ENCODE measurements at regions not wholly inside any gene's neighbourhood (a gene's known extent, or its start where the extent isn't known, plus 50 kb on each side); places are given as distances from the start of the nearest gene placed in this dataset.
A peak's percentile ranks its signal among the peaks of the same experiment; 100 is the strongest.

- Histone ChIP-seq H3K9ac (no peak overlapping the region), H3F3A (replicated peaks; ENCODE audit: insufficient read depth) (no peaks in the 10 kb centered on the region), H3K4me2 (no peak overlapping the region), H3K4me1 (ENCODE audit: control insufficient read depth in 1 of 2, insufficient read depth in 2 of 2, low read depth in 1 of 2, low read length in 1 of 2) (no peaks in the 10 kb centered on the region), H3K36me3 (replicated peaks in 1 of 2; ENCODE audit: control insufficient read depth in 1 of 2, insufficient read depth in 2 of 2, low read length in 1 of 2) (no peaks in the 10 kb centered on the region), H4K20me1 (ENCODE audit: insufficient read depth) (no peaks in the 10 kb centered on the region), H3K4me3 (ENCODE audit: low read depth in 2 of 2, low read length in 1 of 2) (no peak overlapping the region), H3K79me2 (ENCODE audit: insufficient read depth) (no peaks in the 10 kb centered on the region), H3K27ac (ENCODE audit: low read depth in 2 of 2, low read length in 1 of 2) (no peak overlapping the region), H2AFZ (ENCODE audit: low read depth) (peak overlapping the region; percentile 1; the same call in 1 of the 2 replicates), H3K9me2 (no peaks in the 10 kb centered on the region), H3K9me3 (no peaks in the 10 kb centered on the region), H3K27me3 (ENCODE audit: insufficient read depth) (no peaks in the 10 kb centered on the region)
- ChIA-PET POLR2A (no interaction called here), CTCF (interaction anchor here (1.1 to 1.9 kb wide), 3 partner anchors 9 to 20 kb away, joined by 3 to 10 read pairs (median 3); no protein-coding TSS in a partner anchor)
- TF ChIP-seq, protein P1, sequence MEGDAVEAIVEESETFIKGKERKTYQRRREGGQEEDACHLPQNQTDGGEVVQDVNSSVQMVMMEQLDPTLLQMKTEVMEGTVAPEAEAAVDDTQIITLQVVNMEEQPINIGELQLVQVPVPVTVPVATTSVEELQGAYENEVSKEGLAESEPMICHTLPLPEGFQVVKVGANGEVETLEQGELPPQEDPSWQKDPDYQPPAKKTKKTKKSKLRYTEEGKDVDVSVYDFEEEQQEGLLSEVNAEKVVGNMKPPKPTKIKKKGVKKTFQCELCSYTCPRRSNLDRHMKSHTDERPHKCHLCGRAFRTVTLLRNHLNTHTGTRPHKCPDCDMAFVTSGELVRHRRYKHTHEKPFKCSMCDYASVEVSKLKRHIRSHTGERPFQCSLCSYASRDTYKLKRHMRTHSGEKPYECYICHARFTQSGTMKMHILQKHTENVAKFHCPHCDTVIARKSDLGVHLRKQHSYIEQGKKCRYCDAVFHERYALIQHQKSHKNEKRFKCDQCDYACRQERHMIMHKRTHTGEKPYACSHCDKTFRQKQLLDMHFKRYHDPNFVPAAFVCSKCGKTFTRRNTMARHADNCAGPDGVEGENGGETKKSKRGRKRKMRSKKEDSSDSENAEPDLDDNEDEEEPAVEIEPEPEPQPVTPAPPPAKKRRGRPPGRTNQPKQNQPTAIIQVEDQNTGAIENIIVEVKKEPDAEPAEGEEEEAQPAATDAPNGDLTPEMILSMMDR (IDR thresholded peaks at IDR 0.05): peak; percentile 36
- TF ChIP-seq CHD2 (IDR thresholded peaks at IDR 0.05; ENCODE audit: low read length, partially characterized antibody): no peak
- WGBS (ENCODE audit: low lambda C conversion rate): 88% methylated on average over 8 of the region's 8 CpGs
- DNase-seq: no peak
Measured at GRCh38 chr13:97067017-97067895, 73.0 kb upstream of the OXGR1 start.

- Histone ChIP-seq H3K9me3 (no peaks in the 10 kb centered on the region), H3K4me1 (ENCODE audit: control insufficient read depth in 1 of 2, insufficient read depth in 2 of 2, low read depth in 1 of 2, low read length in 1 of 2) (no peaks in the 10 kb centered on the region), H3K36me3 (replicated peaks in 1 of 2; ENCODE audit: control insufficient read depth in 1 of 2, insufficient read depth in 2 of 2, low read length in 1 of 2) (no peaks in the 10 kb centered on the region), H3K27ac (ENCODE audit: low read depth in 2 of 2, low read length in 1 of 2) (no peak overlapping the region), H3K4me3 (ENCODE audit: low read depth in 2 of 2, low read length in 1 of 2) (no peak overlapping the region), H2AFZ (ENCODE audit: low read depth) (no peak overlapping the region), H4K20me1 (ENCODE audit: insufficient read depth) (no peaks in the 10 kb centered on the region), H3K9ac (no peak overlapping the region), H3F3A (replicated peaks; ENCODE audit: insufficient read depth) (no peaks in the 10 kb centered on the region), H3K4me2 (no peak overlapping the region), H3K9me2 (no peaks in the 10 kb centered on the region), H3K79me2 (ENCODE audit: insufficient read depth) (no peaks in the 10 kb centered on the region), H3K27me3 (ENCODE audit: insufficient read depth) (no peaks in the 10 kb centered on the region)
- 63% methylated on average over 3 of the region's 4 CpGs for WGBS (ENCODE audit: low lambda C conversion rate)
- ChIA-PET CTCF (interaction anchor here (0.6 to 1.9 kb wide), 3 partner anchors 9 to 10 kb away, joined by 3 to 10 read pairs (median 3); no protein-coding TSS in a partner anchor), POLR2A (no interaction called here)
- DNase-seq: no peak
- TF ChIP-seq RCOR1 (IDR thresholded peaks at IDR 0.05; ENCODE audit: low read length): no peak
- TF ChIP-seq FOSL2 (IDR thresholded peaks at IDR 0.05; ENCODE audit: borderline replicate concordance, low read depth): no peak
- no peak for TF ChIP-seq ELF1 (IDR thresholded peaks at IDR 0.05)
- TF ChIP-seq, protein P2, sequence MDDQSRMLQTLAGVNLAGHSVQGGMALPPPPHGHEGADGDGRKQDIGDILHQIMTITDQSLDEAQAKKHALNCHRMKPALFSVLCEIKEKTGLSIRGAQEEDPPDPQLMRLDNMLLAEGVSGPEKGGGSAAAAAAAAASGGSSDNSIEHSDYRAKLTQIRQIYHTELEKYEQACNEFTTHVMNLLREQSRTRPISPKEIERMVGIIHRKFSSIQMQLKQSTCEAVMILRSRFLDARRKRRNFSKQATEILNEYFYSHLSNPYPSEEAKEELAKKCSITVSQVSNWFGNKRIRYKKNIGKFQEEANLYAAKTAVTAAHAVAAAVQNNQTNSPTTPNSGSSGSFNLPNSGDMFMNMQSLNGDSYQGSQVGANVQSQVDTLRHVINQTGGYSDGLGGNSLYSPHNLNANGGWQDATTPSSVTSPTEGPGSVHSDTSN (IDR thresholded peaks at IDR 0.05): no peak
- TF ChIP-seq GABPA (IDR thresholded peaks at IDR 0.05; ENCODE audit: low read depth): no peak
- TF ChIP-seq, protein P3, sequence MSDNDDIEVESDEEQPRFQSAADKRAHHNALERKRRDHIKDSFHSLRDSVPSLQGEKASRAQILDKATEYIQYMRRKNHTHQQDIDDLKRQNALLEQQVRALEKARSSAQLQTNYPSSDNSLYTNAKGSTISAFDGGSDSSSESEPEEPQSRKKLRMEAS (IDR thresholded peaks at IDR 0.05; ENCODE audit: low read depth): no peak
- TF ChIP-seq YY1 (IDR thresholded peaks at IDR 0.05; ENCODE audit: low read depth): no peak
- no peak for TF ChIP-seq JUND (IDR thresholded peaks at IDR 0.05)
- TF ChIP-seq GATA2 (CRISPR knock-in tag; IDR thresholded peaks at IDR 0.05): no peak
- no peak for TF ChIP-seq POLR2AphosphoS5 (IDR thresholded peaks at IDR 0.05; ENCODE audit: low read depth, low read length)
- TF ChIP-seq TAF1 (IDR thresholded peaks at IDR 0.05; ENCODE audit: borderline replicate concordance, low read depth, low read length): no peak
- no peak for TF ChIP-seq EP300 (IDR thresholded peaks at IDR 0.05; ENCODE audit: borderline replicate concordance in 1 of 2, low read depth in 1 of 2, low read length in 1 of 2)
- no peak for TF ChIP-seq RAD21 (IDR thresholded peaks at IDR 0.05; ENCODE audit: low read length)
- TF ChIP-seq, protein P4, sequence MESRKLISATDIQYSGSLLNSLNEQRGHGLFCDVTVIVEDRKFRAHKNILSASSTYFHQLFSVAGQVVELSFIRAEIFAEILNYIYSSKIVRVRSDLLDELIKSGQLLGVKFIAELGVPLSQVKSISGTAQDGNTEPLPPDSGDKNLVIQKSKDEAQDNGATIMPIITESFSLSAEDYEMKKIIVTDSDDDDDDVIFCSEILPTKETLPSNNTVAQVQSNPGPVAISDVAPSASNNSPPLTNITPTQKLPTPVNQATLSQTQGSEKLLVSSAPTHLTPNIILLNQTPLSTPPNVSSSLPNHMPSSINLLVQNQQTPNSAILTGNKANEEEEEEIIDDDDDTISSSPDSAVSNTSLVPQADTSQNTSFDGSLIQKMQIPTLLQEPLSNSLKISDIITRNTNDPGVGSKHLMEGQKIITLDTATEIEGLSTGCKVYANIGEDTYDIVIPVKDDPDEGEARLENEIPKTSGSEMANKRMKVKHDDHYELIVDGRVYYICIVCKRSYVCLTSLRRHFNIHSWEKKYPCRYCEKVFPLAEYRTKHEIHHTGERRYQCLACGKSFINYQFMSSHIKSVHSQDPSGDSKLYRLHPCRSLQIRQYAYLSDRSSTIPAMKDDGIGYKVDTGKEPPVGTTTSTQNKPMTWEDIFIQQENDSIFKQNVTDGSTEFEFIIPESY (IDR thresholded peaks at IDR 0.05; ENCODE audit: borderline replicate concordance, low read depth): no peak
- TF ChIP-seq FOXM1 (IDR thresholded peaks at IDR 0.05; ENCODE audit: low read depth): no peak
- no peak for TF ChIP-seq SMC3 (IDR thresholded peaks at IDR 0.05; ENCODE audit: low read depth, low read length)
- no peak for TF ChIP-seq EZH2phosphoT487 (IDR thresholded peaks at IDR 0.05; ENCODE audit: borderline replicate concordance, low read depth)
Measured at GRCh38 chr13:97068151-97068550, 73.9 kb upstream of the OXGR1 start.
